ENCODE measurements at regions not wholly inside any gene's neighbourhood (a gene's known extent, or its start where the extent isn't known, plus 50 kb on each side); places are given as distances from the start of the nearest gene placed in this dataset.
"Not testable (repeated sequence)": the region's sequence is repeated elsewhere in the genome, so short reads cannot be mapped to it uniquely, and the experiment has no call there.

- no peak for DNase-seq
- TF ChIP-seq GATA1 (IDR thresholded peaks at IDR 0.05; ENCODE audit: low read depth, low read length) (no peak), POLR2A (IDR thresholded peaks at IDR 0.05; ENCODE audit: low read length) (no peak)
These were observed 1954.4 kb downstream of the ARAP2 start for GRCh38 chr4:34289962-34290361.

- no peak for TF ChIP-seq GATA1 (IDR thresholded peaks at IDR 0.05; ENCODE audit: low read depth, low read length)
- TF ChIP-seq POLR2A (IDR thresholded peaks at IDR 0.05; ENCODE audit: low read length) = no peak
- no peak for DNase-seq
These were observed 1950.9 kb downstream of the ARAP2 start for GRCh38 chr4:34293459-34293858.

GRCh38 chr4:34309383-34309906 is 1934.9 kb downstream of the ARAP2 start:
- no peak for TF ChIP-seq POLR2A (IDR thresholded peaks at IDR 0.05; ENCODE audit: low read length)
- no peak for TF ChIP-seq GATA1 (IDR thresholded peaks at IDR 0.05; ENCODE audit: low read depth, low read length)
- no peak for DNase-seq

- no peak for TF ChIP-seq GATA1 (IDR thresholded peaks at IDR 0.05; ENCODE audit: low read depth, low read length)
- DNase-seq = no peak
These were observed 1925.5 kb downstream of the ARAP2 start for GRCh38 chr4:34318773-34319172.

GRCh38 chr4:34323549-34324320 is 1920.6 kb downstream of the ARAP2 start:
- DNase-seq = no peak
- TF ChIP-seq GATA1 (IDR thresholded peaks at IDR 0.05; ENCODE audit: low read depth, low read length) = no peak

GRCh38 chr4:34328939-34329338 is 1915.4 kb downstream of the ARAP2 start:
- TF ChIP-seq GATA1 (IDR thresholded peaks at IDR 0.05; ENCODE audit: low read depth, low read length) = no peak
- TF ChIP-seq POLR2A (IDR thresholded peaks at IDR 0.05; ENCODE audit: low read length) = no peak
- no peak for DNase-seq

GRCh38 chr4:34335156-34335555 is 1909.2 kb downstream of the ARAP2 start:
- DNase-seq = not testable (repeated sequence)

- not testable (repeated sequence) for DNase-seq
These were observed 1908.8 kb downstream of the ARAP2 start for GRCh38 chr4:34335556-34335955.

- no peak for DNase-seq
- TF ChIP-seq POLR2A (IDR thresholded peaks at IDR 0.05; ENCODE audit: low read length) (no peak), GATA1 (IDR thresholded peaks at IDR 0.05; ENCODE audit: low read depth, low read length) (no peak)
These were observed 1881.7 kb downstream of the ARAP2 start for GRCh38 chr4:34362654-34363053.

- TF ChIP-seq GATA1 (IDR thresholded peaks at IDR 0.05; ENCODE audit: low read depth, low read length) (no peak), POLR2A (IDR thresholded peaks at IDR 0.05; ENCODE audit: low read length) (no peak)
- DNase-seq = no peak
These were observed 1880.5 kb downstream of the ARAP2 start for GRCh38 chr4:34363842-34364241.

GRCh38 chr4:34365946-34366345 is 1878.4 kb downstream of the ARAP2 start:
- no peak for DNase-seq
- TF ChIP-seq POLR2A (IDR thresholded peaks at IDR 0.05; ENCODE audit: low read length) (no peak), GATA1 (IDR thresholded peaks at IDR 0.05; ENCODE audit: low read depth, low read length) (no peak)

GRCh38 chr4:34371676-34372075 is 1872.6 kb downstream of the ARAP2 start:
- no peak for DNase-seq
- TF ChIP-seq POLR2A (IDR thresholded peaks at IDR 0.05; ENCODE audit: low read length) (no peak), GATA1 (IDR thresholded peaks at IDR 0.05; ENCODE audit: low read depth, low read length) (no peak)

GRCh38 chr4:34372815-34373214 is 1871.5 kb downstream of the ARAP2 start:
- no peak for TF ChIP-seq POLR2A (IDR thresholded peaks at IDR 0.05; ENCODE audit: low read length)
- no peak for TF ChIP-seq GATA1 (IDR thresholded peaks at IDR 0.05; ENCODE audit: low read depth, low read length)
- DNase-seq = no peak

- TF ChIP-seq GATA1 (IDR thresholded peaks at IDR 0.05; ENCODE audit: low read depth, low read length) (no peak), POLR2A (IDR thresholded peaks at IDR 0.05; ENCODE audit: low read length) (no peak)
- no peak for DNase-seq
These were observed 1870.9 kb downstream of the ARAP2 start for GRCh38 chr4:34373456-34373855.

GRCh38 chr4:34412233-34412632 is 1832.1 kb downstream of the ARAP2 start:
- TF ChIP-seq GATA1 (IDR thresholded peaks at IDR 0.05; ENCODE audit: low read depth, low read length) = no peak
- DNase-seq = no peak

- TF ChIP-seq GATA1 (IDR thresholded peaks at IDR 0.05; ENCODE audit: low read depth, low read length) (no peak), POLR2A (IDR thresholded peaks at IDR 0.05; ENCODE audit: low read length) (no peak)
- no peak for DNase-seq
These were observed 1831.4 kb downstream of the ARAP2 start for GRCh38 chr4:34412911-34413310.
